Vagina (tissue), 2 donors: ENCODE measurements at regions not wholly inside any gene's neighbourhood (a gene's known extent, or its start where the extent isn't known, plus 50 kb on each side); places are given as distances from the start of the nearest gene placed in this dataset.

ENCODE experiments used
- POLR2A ChIP-seq, 2 donors: fragments of 450-650 bp; IDR thresholded peaks; one replicate each; pipeline ENCODE4 v1.6.1; 2017; ENCODE audit warnings: antibody characterized with exemption in 2 of 2, mild to moderate bottlenecking in 2 of 2, moderate library complexity in 2 of 2
- POLR2AphosphoS5 ChIP-seq, 2 donors: sonication (generic); formaldehyde crosslinking; IDR thresholded peaks; one replicate each; pipeline ENCODE4 v1.9.0; 2017; ENCODE audit warnings: antibody characterized with exemption in 2 of 2, mild to moderate bottlenecking in 2 of 2, low read depth in 1 of 2; ENCODE audit not compliant: insufficient read depth in 1 of 2
- TF ChIP-seq, protein P1 (sequence below), 3 experiments: fragments of 450-650 bp in 2 of 3; fragments of 200-600 bp in 1 of 3; sonication (generic) in 1 of 3; IDR thresholded peaks; one replicate each; pipeline ENCODE4 v1.5.1; 2017 to 2019; ENCODE audit warnings: antibody characterized with exemption in 3 of 3, mild to moderate bottlenecking in 2 of 3, moderate library complexity in 2 of 3

- TF ChIP-seq, protein P1, sequence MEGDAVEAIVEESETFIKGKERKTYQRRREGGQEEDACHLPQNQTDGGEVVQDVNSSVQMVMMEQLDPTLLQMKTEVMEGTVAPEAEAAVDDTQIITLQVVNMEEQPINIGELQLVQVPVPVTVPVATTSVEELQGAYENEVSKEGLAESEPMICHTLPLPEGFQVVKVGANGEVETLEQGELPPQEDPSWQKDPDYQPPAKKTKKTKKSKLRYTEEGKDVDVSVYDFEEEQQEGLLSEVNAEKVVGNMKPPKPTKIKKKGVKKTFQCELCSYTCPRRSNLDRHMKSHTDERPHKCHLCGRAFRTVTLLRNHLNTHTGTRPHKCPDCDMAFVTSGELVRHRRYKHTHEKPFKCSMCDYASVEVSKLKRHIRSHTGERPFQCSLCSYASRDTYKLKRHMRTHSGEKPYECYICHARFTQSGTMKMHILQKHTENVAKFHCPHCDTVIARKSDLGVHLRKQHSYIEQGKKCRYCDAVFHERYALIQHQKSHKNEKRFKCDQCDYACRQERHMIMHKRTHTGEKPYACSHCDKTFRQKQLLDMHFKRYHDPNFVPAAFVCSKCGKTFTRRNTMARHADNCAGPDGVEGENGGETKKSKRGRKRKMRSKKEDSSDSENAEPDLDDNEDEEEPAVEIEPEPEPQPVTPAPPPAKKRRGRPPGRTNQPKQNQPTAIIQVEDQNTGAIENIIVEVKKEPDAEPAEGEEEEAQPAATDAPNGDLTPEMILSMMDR (IDR thresholded peaks at IDR 0.05), result no peak
- TF ChIP-seq POLR2AphosphoS5 (IDR thresholded peaks at IDR 0.05; ENCODE audit: insufficient read depth in 1 of 2, low read depth in 1 of 2) (peak; percentile 12 to 58), POLR2A (IDR thresholded peaks at IDR 0.05) (no peak)
Measured at GRCh38 chr4:184267673-184268583, 50.3 kb upstream of the ENPP6 start.
